HG02852 (cell line): ENCODE measurements at regions not wholly inside any gene's neighbourhood (a gene's known extent, or its start where the extent isn't known, plus 50 kb on each side); places are given as distances from the start of the nearest gene placed in this dataset.

Experiments
- ATAC-seq: cut with Tn5 transposase; IDR thresholded peaks from one replicate; pipeline ENCODE4 v1.9.1; 2021; ENCODE audit warnings: mild to moderate bottlenecking, moderate library complexity; ENCODE audit not compliant: unreplicated experiment

GRCh38 chr1:224846119-224846907 is 83.2 kb upstream of the DNAH14 start:
- ATAC-seq = no peak

- ATAC-seq = no peak
These were observed 79.0 kb upstream of the DNAH14 start for GRCh38 chr1:224850446-224850845.

GRCh38 chr1:224851210-224851847 is 78.1 kb upstream of the DNAH14 start:
- no peak for ATAC-seq

GRCh38 chr1:224851848-224852261 is 77.6 kb upstream of the DNAH14 start:
- no peak for ATAC-seq

- ATAC-seq = no peak
These were observed 76.4 kb upstream of the DNAH14 start for GRCh38 chr1:224852901-224853568.

GRCh38 chr1:224856973-224857372 is 72.5 kb upstream of the DNAH14 start:
- no peak for ATAC-seq

GRCh38 chr1:224859651-224860050 is 69.8 kb upstream of the DNAH14 start:
- no peak for ATAC-seq

GRCh38 chr1:224860488-224861338 is 68.8 kb upstream of the DNAH14 start:
- ATAC-seq = no peak

- ATAC-seq = no peak
These were observed 68.1 kb upstream of the DNAH14 start for GRCh38 chr1:224861339-224861716.

- no peak for ATAC-seq
These were observed 66.0 kb upstream of the DNAH14 start for GRCh38 chr1:224863486-224863885.

GRCh38 chr1:224864006-224864405 is 65.5 kb upstream of the DNAH14 start:
- no peak for ATAC-seq

GRCh38 chr1:224865510-224865909 is 64.0 kb upstream of the DNAH14 start:
- ATAC-seq = no peak

- ATAC-seq = no peak
These were observed 62.5 kb upstream of the DNAH14 start for GRCh38 chr1:224866940-224867339.

GRCh38 chr1:224867715-224868114 is 61.8 kb upstream of the DNAH14 start:
- no peak for ATAC-seq

GRCh38 chr1:224872832-224873433 is 56.5 kb upstream of the DNAH14 start:
- ATAC-seq = no peak

- no peak for ATAC-seq
These were observed 55.8 kb upstream of the DNAH14 start for GRCh38 chr1:224873434-224874369.

GRCh38 chr1:224874775-224875174 is 54.7 kb upstream of the DNAH14 start:
- ATAC-seq = no peak

GRCh38 chr1:224879162-224879803 is 50.2 kb upstream of the DNAH14 start:
- ATAC-seq = no peak
